ENCODE measurements at regions not wholly inside any gene's neighbourhood (a gene's known extent, or its start where the extent isn't known, plus 50 kb on each side); places are given as distances from the start of the nearest gene placed in this dataset.
"Not testable (repeated sequence)": the region's sequence is repeated elsewhere in the genome, so short reads cannot be mapped to it uniquely, and the experiment has no call there.

DNA sequence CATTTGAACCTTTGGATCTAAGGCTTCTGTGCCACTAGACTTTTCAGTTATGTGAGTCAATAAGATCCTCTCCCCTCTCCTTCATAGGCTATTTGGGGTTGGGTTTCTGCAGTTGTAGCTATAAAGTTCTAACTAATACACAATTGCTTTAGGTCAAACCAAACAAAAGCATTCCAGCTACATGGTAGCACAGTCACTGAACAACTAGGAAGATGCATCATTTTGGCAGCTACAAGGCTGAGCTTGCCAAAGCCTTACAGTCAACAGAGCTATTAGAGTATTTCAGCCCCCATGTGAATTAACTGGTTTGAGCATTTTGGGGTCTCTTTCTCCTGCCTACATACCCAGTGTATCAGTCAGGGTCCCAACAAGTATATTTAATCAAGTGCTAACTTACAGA lies 234.6 kb downstream of the ZNF608 start:
- Histone ChIP-seq H3K36me3 (ENCODE audit: low read depth) (no peaks in the 10 kb centered on the region), H3K4me1 (ENCODE audit: insufficient read depth) (no peaks in the 10 kb centered on the region), H3K79me2 (ENCODE audit: insufficient read depth) (no peaks in the 10 kb centered on the region), H2AFZ (no peak overlapping the region), H3K9ac (no peak overlapping the region), H3K4me3 (no peak overlapping the region), H3K27me3 (replicated peaks; ENCODE audit: insufficient read depth) (no peaks in the 10 kb centered on the region), H3F3A (ENCODE audit: insufficient read depth) (no peaks in the 10 kb centered on the region), H3K27ac (no peak overlapping the region), H3K9me3 (ENCODE audit: low read depth) (no peaks in the 10 kb centered on the region), H3K4me2 (ENCODE audit: unreplicated experiment) (no peak overlapping the region), H3K9me2 (ENCODE audit: insufficient read depth) (no peaks in the 10 kb centered on the region), H4K20me1 (ENCODE audit: insufficient read depth) (no peaks in the 10 kb centered on the region)
- in situ Hi-C loops (cut with MboI): no loop called here
- DNase-seq: peak; percentile 38
- no peak for TF ChIP-seq EZH2 (IDR thresholded peaks at IDR 0.05; ENCODE audit: insufficient read depth, poor library complexity, severe bottlenecking)
- TF ChIP-seq EZH2phosphoT487 (IDR thresholded peaks at IDR 0.05; ENCODE audit: insufficient read depth, low read depth): no peak

- no peaks in the 10 kb centered on the region for H4K20me1 ChIP-seq (ENCODE audit: insufficient read depth)
- no peak overlapping the region for H3K4me3 ChIP-seq
- H3K27ac ChIP-seq: no peak overlapping the region
- no peaks in the 10 kb centered on the region for H3K9me3 ChIP-seq (ENCODE audit: low read depth)
- TF ChIP-seq EZH2 (IDR thresholded peaks at IDR 0.05; ENCODE audit: insufficient read depth, poor library complexity, severe bottlenecking): no peak
- no peak for TF ChIP-seq EZH2phosphoT487 (IDR thresholded peaks at IDR 0.05; ENCODE audit: insufficient read depth, low read depth)
- DNase-seq: no peak
- in situ Hi-C loops (cut with MboI): no loop called here
- H3K27me3 ChIP-seq (replicated peaks; ENCODE audit: insufficient read depth): 0 out of 2 replicates have a peak, but pooled peaks cover 4% of the 10 kb centered on the region
- H3K9me2 ChIP-seq (ENCODE audit: insufficient read depth): no peaks in the 10 kb centered on the region
- 73 to 82% methylated on average over 2 of the region's 2 CpGs for WGBS, 2 experiments (ENCODE audit: low coverage in 1 of 2, low lambda C conversion rate in 2 of 2, missing lambda C conversion rate in 2 of 2)
- H3K9ac ChIP-seq: no peak overlapping the region
- H3F3A ChIP-seq (ENCODE audit: insufficient read depth): no peaks in the 10 kb centered on the region
- no peaks in the 10 kb centered on the region for H3K79me2 ChIP-seq (ENCODE audit: insufficient read depth)
- no peaks in the 10 kb centered on the region for H3K4me1 ChIP-seq (ENCODE audit: insufficient read depth)
- H3K4me2 ChIP-seq (ENCODE audit: unreplicated experiment): no peak overlapping the region
- no peak overlapping the region for H2AFZ ChIP-seq
- H3K36me3 ChIP-seq (ENCODE audit: low read depth): no peaks in the 10 kb centered on the region
These were observed 238.8 kb downstream of the ZNF608 start for GRCh38 chr5:124507688-124508087.

GRCh38 chr5:124504081-124504916 lies 242.1 kb downstream of the ZNF608 start:
- no peak overlapping the region for H3K27ac ChIP-seq
- no peaks in the 10 kb centered on the region for H3K36me3 ChIP-seq (ENCODE audit: low read depth)

GRCh38 chr5:124502551-124502950 lies 243.9 kb downstream of the ZNF608 start:
- in situ Hi-C loops (cut with MboI): no loop called here
- Histone ChIP-seq H3K4me3 (no peak overlapping the region), H3K9ac (no peak overlapping the region), H3K27me3 (replicated peaks; ENCODE audit: insufficient read depth) (0 out of 2 replicates have a peak, but pooled peaks cover 4% of the 10 kb centered on the region), H3K9me3 (ENCODE audit: low read depth) (no peaks in the 10 kb centered on the region), H3K27ac (no peak overlapping the region), H3K4me2 (ENCODE audit: unreplicated experiment) (no peak overlapping the region), H3F3A (ENCODE audit: insufficient read depth) (no peaks in the 10 kb centered on the region), H3K9me2 (ENCODE audit: insufficient read depth) (no peaks in the 10 kb centered on the region), H3K36me3 (ENCODE audit: low read depth) (no peaks in the 10 kb centered on the region), H2AFZ (no peak overlapping the region), H3K4me1 (ENCODE audit: insufficient read depth) (no peaks in the 10 kb centered on the region), H4K20me1 (ENCODE audit: insufficient read depth) (no peaks in the 10 kb centered on the region), H3K79me2 (ENCODE audit: insufficient read depth) (no peaks in the 10 kb centered on the region)
- TF ChIP-seq EZH2phosphoT487 (IDR thresholded peaks at IDR 0.05; ENCODE audit: insufficient read depth, low read depth): no peak
- TF ChIP-seq EZH2 (IDR thresholded peaks at IDR 0.05; ENCODE audit: insufficient read depth, poor library complexity, severe bottlenecking): no peak
- no peak for DNase-seq
- 70 to 73% methylated on average over 5 of the region's 5 CpGs for WGBS, 2 experiments (ENCODE audit: low coverage in 1 of 2, low lambda C conversion rate in 2 of 2, missing lambda C conversion rate in 2 of 2)

More at GRCh38 chr5:124504081-124504916, 242.1 kb downstream of the ZNF608 start:
- Histone ChIP-seq H2AFZ (no peak overlapping the region), H3K27me3 (replicated peaks; ENCODE audit: insufficient read depth) (0 out of 2 replicates have a peak, but pooled peaks cover 4% of the 10 kb centered on the region), H3K4me3 (no peak overlapping the region), H3K79me2 (ENCODE audit: insufficient read depth) (no peaks in the 10 kb centered on the region), H3K9me3 (ENCODE audit: low read depth) (no peaks in the 10 kb centered on the region), H3K4me1 (ENCODE audit: insufficient read depth) (no peaks in the 10 kb centered on the region), H3K9me2 (ENCODE audit: insufficient read depth) (no peaks in the 10 kb centered on the region), H3K4me2 (ENCODE audit: unreplicated experiment) (no peak overlapping the region), H3F3A (ENCODE audit: insufficient read depth) (no peaks in the 10 kb centered on the region), H4K20me1 (ENCODE audit: insufficient read depth) (no peaks in the 10 kb centered on the region), H3K9ac (no peak overlapping the region)
- TF ChIP-seq EZH2phosphoT487 (IDR thresholded peaks at IDR 0.05; ENCODE audit: insufficient read depth, low read depth): no peak
- TF ChIP-seq EZH2 (IDR thresholded peaks at IDR 0.05; ENCODE audit: insufficient read depth, poor library complexity, severe bottlenecking): no peak
- WGBS, 2 experiments (ENCODE audit: low coverage in 1 of 2, low lambda C conversion rate in 2 of 2, missing lambda C conversion rate in 2 of 2): 89 to 92% methylated on average over 4 of the region's 4 CpGs
- DNase-seq: no peak
- in situ Hi-C loops (cut with MboI): no loop called here

DNA sequence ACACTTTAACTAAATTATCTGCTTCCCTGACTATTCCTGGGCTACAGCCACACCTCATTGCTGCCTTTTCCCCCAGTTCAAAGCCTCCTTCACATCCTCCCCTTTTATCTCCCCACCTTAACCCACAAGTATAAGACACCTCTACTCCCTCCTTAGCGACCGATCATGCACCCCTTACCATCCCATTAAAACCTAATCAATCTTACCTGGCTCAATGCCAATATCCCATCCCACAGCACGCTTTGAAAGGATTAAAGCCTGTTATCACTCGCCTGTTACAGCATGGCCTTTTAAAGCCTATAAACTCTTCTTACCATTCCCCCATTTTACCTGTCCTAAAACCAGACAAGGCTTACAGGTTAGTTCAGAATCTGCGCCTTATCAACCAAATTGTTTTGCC lies 246.6 kb downstream of the ZNF608 start:
- H3K9me3 ChIP-seq (ENCODE audit: low read depth); H3K79me2 ChIP-seq (ENCODE audit: insufficient read depth); H3K27ac ChIP-seq; H3K27me3 ChIP-seq (replicated peaks; ENCODE audit: insufficient read depth); H3K4me1 ChIP-seq (ENCODE audit: insufficient read depth); in situ Hi-C loops (cut with MboI); H3K4me2 ChIP-seq (ENCODE audit: unreplicated experiment); H3F3A ChIP-seq (ENCODE audit: insufficient read depth); DNase-seq; H3K4me3 ChIP-seq; H3K9ac ChIP-seq; H4K20me1 ChIP-seq (ENCODE audit: insufficient read depth); H3K36me3 ChIP-seq (ENCODE audit: low read depth); H2AFZ ChIP-seq; H3K9me2 ChIP-seq (ENCODE audit: insufficient read depth): not testable (repeated sequence)
- WGBS, 2 experiments (ENCODE audit: low coverage in 1 of 2, low lambda C conversion rate in 2 of 2, missing lambda C conversion rate in 2 of 2): 68 to 74% methylated on average over 4 to 5 of the region's 5 CpGs

DNA sequence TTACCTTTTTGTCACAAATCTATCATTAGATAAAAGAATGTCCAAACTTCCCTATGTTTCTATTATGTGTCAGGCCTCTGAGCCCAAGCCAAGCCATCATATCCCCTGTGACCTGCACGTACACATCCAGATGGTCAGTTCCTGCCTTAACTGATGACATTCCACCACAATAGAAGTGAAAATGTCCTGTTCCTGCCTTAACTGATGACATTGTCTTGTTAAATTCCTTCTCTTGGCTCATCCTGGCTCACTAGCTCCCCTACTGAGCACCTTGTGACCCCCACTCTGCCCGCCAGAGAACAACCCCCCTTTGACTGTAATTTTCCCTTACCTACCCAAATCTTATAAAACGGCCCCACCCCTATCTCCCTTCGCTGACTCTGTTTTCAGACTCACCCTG lies 249.5 kb downstream of the ZNF608 start:
- H3K4me3 ChIP-seq; H3K9me3 ChIP-seq (ENCODE audit: low read depth); H3F3A ChIP-seq (ENCODE audit: insufficient read depth); H3K9me2 ChIP-seq (ENCODE audit: insufficient read depth); H3K4me2 ChIP-seq (ENCODE audit: unreplicated experiment); in situ Hi-C loops (cut with MboI); H2AFZ ChIP-seq; H3K27ac ChIP-seq; H3K27me3 ChIP-seq (replicated peaks; ENCODE audit: insufficient read depth); H3K79me2 ChIP-seq (ENCODE audit: insufficient read depth); H4K20me1 ChIP-seq (ENCODE audit: insufficient read depth); H3K36me3 ChIP-seq (ENCODE audit: low read depth); H3K9ac ChIP-seq; DNase-seq; H3K4me1 ChIP-seq (ENCODE audit: insufficient read depth): not testable (repeated sequence)
- WGBS, 2 experiments (ENCODE audit: low coverage in 1 of 2, low lambda C conversion rate in 2 of 2, missing lambda C conversion rate in 2 of 2): 81 to 89% methylated on average over 4 of the region's 4 CpGs
